Adrenal gland (tissue), 9 donors: ENCODE measurements at regions not wholly inside any gene's neighbourhood (a gene's known extent, or its start where the extent isn't known, plus 50 kb on each side); places are given as distances from the start of the nearest gene placed in this dataset.

Experiments used
- DNase-seq, 7 donors: peaks; one replicate each; pipeline ENCODE4 v3.0.0-alpha.2; 2019 to 2020
- H3K27ac ChIP-seq, 5 donors: fragments of 200-600 bp; sonication (generic) in 4 of 5; 1 replicate in 3 of 5; 2 replicates in 2 of 5; pipeline versions ENCODE4 v1.5.1 to v1.8.0; 2016 to 2020; ENCODE audit warnings: mild to moderate bottlenecking in 1 of 5
- H3K27me3 ChIP-seq: fragments of 200-600 bp; 2 replicates; pipeline ENCODE4 v1.8.0; 2021
- H3K36me3 ChIP-seq, 2 donors: fragments of 200-600 bp; replicated peaks in 1 of 2; 1 replicate in 1 of 2; 2 replicates in 1 of 2; pipeline versions ENCODE4 v1.5.1 to v1.8.0; 2018 to 2022
- H3K4me1 ChIP-seq, 2 donors: fragments of 200-600 bp; replicated peaks in 1 of 2; 1 replicate in 1 of 2; 2 replicates in 1 of 2; pipeline versions ENCODE4 v1.5.1 to v1.8.0; 2018 to 2021
- H3K4me3 ChIP-seq, 4 donors: fragments of 200-600 bp; sonication (generic) in 3 of 4; one replicate each; pipeline ENCODE4 v1.5.1; 2016 to 2018
- H3K9me3 ChIP-seq, 3 donors: fragments of 200-600 bp; sonication (generic) in 1 of 3; replicated peaks in 1 of 3; 1 replicate in 2 of 3; 2 replicates in 1 of 3; pipeline versions ENCODE4 v1.5.1 to v1.8.0; 2016 to 2021
- POLR2A ChIP-seq, 2 donors: fragments of 450-650 bp; IDR thresholded peaks; one replicate each; pipeline ENCODE4 v1.6.1; 2017; ENCODE audit warnings: antibody characterized with exemption in 2 of 2, mild to moderate bottlenecking in 2 of 2, moderate library complexity in 1 of 2
- WGBS, 4 donors: extraction: QIAGEN DNeasy Blood & Tissue Kit in 2 of 4; methylation state at CpG; one replicate each; pipeline versions ENCODE4 v1.1.5 to v1.1.7; 2013 to 2017; 5-methylcytosine and 5-hydroxymethylcytosine counted together
- intact Hi-C, 2 donors: fragments of 100-400 bp; cut with DNase I; formaldehyde crosslinking; loops; one replicate each; pipeline versions ENCODE4 v1.14.1 to v1.15.0; 2022 to 2023
- TF ChIP-seq, protein P1 (sequence below), 6 experiments: fragments of 450-650 bp in 4 of 6; fragments of 200-600 bp in 2 of 6; sonication (generic) in 1 of 6; IDR thresholded peaks; 1 replicate in 5 of 6; 2 replicates in 1 of 6; pipeline versions ENCODE4 v1.5.1 to v1.8.0; 2016 to 2021; ENCODE audit warnings: antibody characterized with exemption in 6 of 6, mild to moderate bottlenecking in 2 of 6, moderate library complexity in 1 of 6
- donor health status: healthy with polysubstance abuse.
- donor health status: Bipolar disorder and iron deficiency.
- donor health status: DM: yes; HTN: yes; CAD: no.
- donor health status: DM: no; HTN: no; CAD: no.
- donor health status: DM: no; HTN: no; CAD: no.

DNA sequence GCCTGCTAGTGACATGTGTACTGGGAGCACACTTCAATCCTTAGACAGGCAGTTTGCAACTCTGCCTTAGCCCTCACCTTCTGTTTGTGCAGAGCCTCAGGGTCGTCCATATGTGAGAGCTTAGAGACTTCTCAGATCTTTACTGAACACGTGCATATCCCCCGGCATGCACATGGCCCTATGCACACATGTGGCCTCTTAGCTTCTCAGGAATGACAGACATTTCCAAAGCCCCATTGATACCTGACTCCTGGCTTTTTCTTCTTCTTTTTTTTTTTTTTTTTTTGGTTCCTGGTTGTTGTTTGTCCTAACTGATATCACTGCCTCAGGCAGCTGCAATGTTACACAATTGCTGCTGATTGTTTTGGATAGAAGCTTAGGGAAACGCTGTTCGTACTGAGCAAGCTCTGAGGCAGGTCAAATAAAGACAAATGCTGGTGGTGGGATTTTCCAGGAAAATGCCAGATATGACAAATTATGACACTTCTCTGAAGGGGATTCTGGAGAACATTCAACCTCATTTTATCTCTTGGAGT lies 107.2 kb upstream of the RGMA start:
- Histone ChIP-seq H3K4me1 (no peaks in the 10 kb centered on the region), H3K4me3 (no peak overlapping the region), H3K27me3 (no peaks in the 10 kb centered on the region), H3K36me3 (no peaks in the 10 kb centered on the region), H3K27ac (no peak overlapping the region), H3K9me3 (no peaks in the 10 kb centered on the region)
- DNase-seq = no peak
- intact Hi-C loops = no loop called here
- 65 to 80% (median 72%) methylated on average over 5 of the region's 5 CpGs for WGBS, 4 donors
- TF ChIP-seq, protein P1, sequence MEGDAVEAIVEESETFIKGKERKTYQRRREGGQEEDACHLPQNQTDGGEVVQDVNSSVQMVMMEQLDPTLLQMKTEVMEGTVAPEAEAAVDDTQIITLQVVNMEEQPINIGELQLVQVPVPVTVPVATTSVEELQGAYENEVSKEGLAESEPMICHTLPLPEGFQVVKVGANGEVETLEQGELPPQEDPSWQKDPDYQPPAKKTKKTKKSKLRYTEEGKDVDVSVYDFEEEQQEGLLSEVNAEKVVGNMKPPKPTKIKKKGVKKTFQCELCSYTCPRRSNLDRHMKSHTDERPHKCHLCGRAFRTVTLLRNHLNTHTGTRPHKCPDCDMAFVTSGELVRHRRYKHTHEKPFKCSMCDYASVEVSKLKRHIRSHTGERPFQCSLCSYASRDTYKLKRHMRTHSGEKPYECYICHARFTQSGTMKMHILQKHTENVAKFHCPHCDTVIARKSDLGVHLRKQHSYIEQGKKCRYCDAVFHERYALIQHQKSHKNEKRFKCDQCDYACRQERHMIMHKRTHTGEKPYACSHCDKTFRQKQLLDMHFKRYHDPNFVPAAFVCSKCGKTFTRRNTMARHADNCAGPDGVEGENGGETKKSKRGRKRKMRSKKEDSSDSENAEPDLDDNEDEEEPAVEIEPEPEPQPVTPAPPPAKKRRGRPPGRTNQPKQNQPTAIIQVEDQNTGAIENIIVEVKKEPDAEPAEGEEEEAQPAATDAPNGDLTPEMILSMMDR (IDR thresholded peaks at IDR 0.05) = no peak
- no peak for TF ChIP-seq POLR2A (IDR thresholded peaks at IDR 0.05)

GRCh38 chr15:93195109-93195508 lies 106.1 kb upstream of the RGMA start:
- WGBS, 4 donors = 37 to 59% (median 52%) methylated on average over 3 of the region's 3 CpGs
- H3K4me3 ChIP-seq = no peak overlapping the region

GRCh38 chr15:93190238-93190637 lies 101.2 kb upstream of the RGMA start:
- no peaks in the 10 kb centered on the region for H3K36me3 ChIP-seq
- WGBS, 4 donors = 72 to 85% (median 79%) methylated on average over 8 of the region's 8 CpGs
- H3K4me3 ChIP-seq = no peak overlapping the region
- H3K4me1 ChIP-seq = no peaks in the 10 kb centered on the region
- H3K27me3 ChIP-seq = peaks cover 3% of the 10 kb centered on the region
- H3K9me3 ChIP-seq = no peaks in the 10 kb centered on the region
- intact Hi-C loops = no loop called here
- H3K27ac ChIP-seq = no peak overlapping the region
- no peak for DNase-seq
- TF ChIP-seq, protein P1 (IDR thresholded peaks at IDR 0.05) = no peak
- TF ChIP-seq POLR2A (IDR thresholded peaks at IDR 0.05) = no peak

More at GRCh38 chr15:93195109-93195508, 106.1 kb upstream of the RGMA start:
- H3K4me1 ChIP-seq = no peaks in the 10 kb centered on the region
- H3K9me3 ChIP-seq = no peaks in the 10 kb centered on the region
- H3K27me3 ChIP-seq = peaks cover 3% of the 10 kb centered on the region
- no peaks in the 10 kb centered on the region for H3K36me3 ChIP-seq
- DNase-seq = no peak
- no peak overlapping the region for H3K27ac ChIP-seq
- intact Hi-C loops = no loop called here
- TF ChIP-seq, protein P1 (IDR thresholded peaks at IDR 0.05) = no peak
- no peak for TF ChIP-seq POLR2A (IDR thresholded peaks at IDR 0.05)

DNA sequence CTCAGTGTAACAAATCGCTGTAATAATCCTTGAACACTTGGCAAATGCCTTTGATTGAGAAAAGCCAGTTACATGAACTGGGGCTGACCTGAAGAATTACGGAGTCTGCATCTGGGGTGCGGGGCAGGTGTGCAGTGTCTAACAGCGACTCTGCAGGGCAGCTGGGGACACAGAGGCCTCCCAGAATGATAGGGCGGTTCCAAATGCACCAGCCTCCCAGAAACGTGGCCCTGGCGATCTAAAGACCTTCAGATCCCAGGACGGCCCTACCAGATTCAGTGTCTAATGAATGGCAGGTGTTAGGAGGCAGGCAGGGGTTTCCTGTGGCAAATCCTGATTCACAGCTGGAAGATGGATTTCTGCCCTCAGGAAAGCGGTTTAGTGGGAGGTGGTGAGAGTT lies 100.5 kb upstream of the RGMA start:
- Histone ChIP-seq H3K36me3 (no peaks in the 10 kb centered on the region), H3K4me1 (no peaks in the 10 kb centered on the region), H3K9me3 (no peaks in the 10 kb centered on the region), H3K4me3 (no peak overlapping the region), H3K27ac (no peak overlapping the region), H3K27me3 (peaks cover 3% of the 10 kb centered on the region)
- DNase-seq = no peak
- TF ChIP-seq POLR2A (IDR thresholded peaks at IDR 0.05) = no peak
- TF ChIP-seq, protein P1 (IDR thresholded peaks at IDR 0.05) = no peak
- intact Hi-C loops = no loop called here
- 23 to 33% (median 30%) methylated on average over 9 of the region's 9 CpGs for WGBS, 4 donors
